SU-DHL-6 (cell line): ENCODE measurements at regions not wholly inside any gene's neighbourhood (a gene's known extent, or its start where the extent isn't known, plus 50 kb on each side); places are given as distances from the start of the nearest gene placed in this dataset.

Experiments
- H2AFZ ChIP-seq: fragments of 200-600 bp; sonication (generic); 2 replicates; pipeline ENCODE4 v1.6.1; 2014; ENCODE audit warnings: low read depth, mild to moderate bottlenecking, moderate library complexity, mixed read lengths, antibody characterized with exemption, low read length; ENCODE audit not compliant: severe bottlenecking
- H3F3A ChIP-seq: fragments of 200-600 bp; shearing (Covaris generic); 2 replicates; pipeline ENCODE4 v1.6.0; 2016; ENCODE audit warnings: antibody characterized with exemption, mild to moderate bottlenecking; ENCODE audit not compliant: insufficient read depth
- H3K27ac ChIP-seq: fragments of 200-600 bp; sonication (generic); 2 replicates; pipeline ENCODE4 v1.5.1; 2016; ENCODE audit warnings: low read depth, mild to moderate bottlenecking, low read length, moderate library complexity, mixed read lengths
- H3K27me3 ChIP-seq: fragments of 200-600 bp; sonication (generic), shearing (Covaris generic); 2 replicates; pipeline ENCODE4 v1.6.0; 2014; ENCODE audit warnings: mild to moderate bottlenecking, low read length
- H3K36me3 ChIP-seq: fragments of 200-600 bp; sonication (generic); 2 replicates; pipeline ENCODE4 v1.6.1; 2014; ENCODE audit warnings: mild to moderate bottlenecking, low read length, mixed read lengths
- H3K4me2 ChIP-seq: fragments of 300-600, 200-600 bp; shearing (Covaris generic), sonication (generic); 2 replicates; pipeline ENCODE4 v1.6.0; 2014; ENCODE audit warnings: low read length, low read depth, mild to moderate bottlenecking; ENCODE audit not compliant: poor library complexity, severe bottlenecking
- H3K4me3 ChIP-seq: fragments of 200-600 bp; sonication (generic); 2 replicates; pipeline ENCODE4 v1.5.1; 2014; ENCODE audit warnings: antibody characterized with exemption, low read length, mild to moderate bottlenecking, mixed read lengths; ENCODE audit not compliant: insufficient read depth, poor library complexity, severe bottlenecking
- H3K79me2 ChIP-seq: fragments of 200-600 bp; sonication (generic); 2 replicates; pipeline ENCODE4 v1.6.1; 2014; ENCODE audit warnings: mild to moderate bottlenecking, low read length, moderate library complexity; ENCODE audit not compliant: insufficient read depth
- H3K9ac ChIP-seq: fragments of 200-600 bp; sonication (generic); 2 replicates; pipeline ENCODE4 v1.7.0; 2014; ENCODE audit warnings: mild to moderate bottlenecking, low read length
- H3K9me2 ChIP-seq: fragments of 200-600 bp; sonication (generic); replicated peaks from 2 replicates; pipeline ENCODE4 v1.6.1; 2014; ENCODE audit warnings: low read length; ENCODE audit not compliant: insufficient read depth
- H3K9me3 ChIP-seq: fragments of 200-600 bp; sonication (generic); 2 replicates; pipeline ENCODE4 v1.6.1; 2014; ENCODE audit warnings: low read length, mixed read lengths; ENCODE audit not compliant: insufficient read depth
- H4K20me1 ChIP-seq: fragments of 200-600 bp; sonication (generic); 2 replicates; pipeline ENCODE4 v1.6.1; 2014; ENCODE audit warnings: low read depth, mild to moderate bottlenecking, antibody characterized with exemption, low read length, moderate library complexity, mixed read lengths
- EZH2phosphoT487 ChIP-seq: fragments of 200-600 bp; sonication (generic), shearing (Covaris generic); conservative IDR thresholded peaks from 2 replicates; pipeline ENCODE4 v1.6.1; 2018; ENCODE audit warnings: mild to moderate bottlenecking, antibody characterized with exemption, low read length, moderate library complexity, mixed read lengths
- TF ChIP-seq, protein P1 (sequence below): fragments of 200-600 bp; sonication (generic); IDR thresholded peaks from one replicate; pipeline ENCODE4 v1.5.1; 2017; ENCODE audit warnings: antibody characterized with exemption, mild to moderate bottlenecking, low read length, moderate library complexity; ENCODE audit not compliant: insufficient read depth, poor library complexity, severe bottlenecking

DNA sequence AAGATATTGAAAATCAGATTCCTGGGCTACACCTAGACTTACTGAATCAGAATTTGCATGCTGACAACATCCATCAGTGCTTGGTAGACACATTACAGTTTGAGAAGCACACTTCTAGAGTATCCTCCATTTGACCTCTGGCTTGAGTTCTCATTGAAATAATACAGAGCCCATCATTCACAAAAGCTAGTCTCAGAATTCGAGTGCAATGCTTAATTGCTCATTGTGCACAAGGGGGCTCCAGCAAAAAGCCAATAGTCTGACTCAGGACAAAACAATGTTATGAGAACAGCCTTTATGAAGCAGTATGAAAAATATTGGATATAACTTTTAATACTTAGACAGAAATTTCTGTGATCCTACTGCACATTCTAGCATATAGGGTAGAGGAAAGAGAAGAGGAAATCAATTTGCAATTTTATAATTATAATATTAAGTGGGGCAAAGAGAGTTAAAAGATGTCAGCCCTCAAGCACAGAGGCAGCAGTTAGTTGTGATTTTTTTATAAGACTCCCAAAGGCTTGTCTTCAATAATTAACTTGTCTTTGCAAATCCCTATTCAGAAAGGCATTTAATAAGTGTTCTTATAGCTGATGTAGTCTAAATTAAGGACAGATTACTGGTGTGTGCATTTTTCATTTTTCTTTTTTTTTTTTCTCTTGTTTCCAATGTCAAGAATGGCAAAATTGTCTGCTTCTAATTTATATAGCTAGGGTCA lies 105.8 kb upstream of the ANK3 start:
- Histone ChIP-seq H3K79me2 (no peaks in the 10 kb centered on the region), H2AFZ (no peak overlapping the region)

DNA sequence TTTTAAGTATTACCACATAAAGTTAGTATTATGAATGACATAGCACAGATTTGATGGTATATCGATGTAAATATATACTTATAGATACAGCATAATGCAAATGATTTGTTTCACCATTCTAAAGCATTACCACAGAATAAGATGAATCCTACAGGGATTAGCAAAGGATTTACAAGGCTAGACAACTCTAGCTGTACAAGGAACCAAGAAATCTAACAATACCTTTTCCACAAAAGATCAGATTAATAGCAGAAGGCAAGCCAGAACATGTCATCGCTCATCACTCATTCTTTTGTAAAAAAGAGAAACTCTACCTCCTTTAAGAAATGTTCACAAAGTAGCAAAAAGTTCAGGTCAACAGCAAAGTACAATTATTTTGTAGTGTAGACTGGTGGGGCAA lies 105.1 kb upstream of the ANK3 start:
- Histone ChIP-seq H3K36me3 (no peaks in the 10 kb centered on the region), H3K79me2 (no peaks in the 10 kb centered on the region), H3K4me2 (no peak overlapping the region), H3F3A (no peaks in the 10 kb centered on the region), H3K9me2 (no peaks in the 10 kb centered on the region), H3K27me3 (no peaks in the 10 kb centered on the region), H4K20me1 (no peaks in the 10 kb centered on the region), H3K4me3 (no peak overlapping the region), H3K27ac (no peak overlapping the region), H3K9me3 (no peaks in the 10 kb centered on the region), H2AFZ (no peak overlapping the region), H3K9ac (no peak overlapping the region)
- TF ChIP-seq EZH2phosphoT487, result no peak
- TF ChIP-seq, protein P1, sequence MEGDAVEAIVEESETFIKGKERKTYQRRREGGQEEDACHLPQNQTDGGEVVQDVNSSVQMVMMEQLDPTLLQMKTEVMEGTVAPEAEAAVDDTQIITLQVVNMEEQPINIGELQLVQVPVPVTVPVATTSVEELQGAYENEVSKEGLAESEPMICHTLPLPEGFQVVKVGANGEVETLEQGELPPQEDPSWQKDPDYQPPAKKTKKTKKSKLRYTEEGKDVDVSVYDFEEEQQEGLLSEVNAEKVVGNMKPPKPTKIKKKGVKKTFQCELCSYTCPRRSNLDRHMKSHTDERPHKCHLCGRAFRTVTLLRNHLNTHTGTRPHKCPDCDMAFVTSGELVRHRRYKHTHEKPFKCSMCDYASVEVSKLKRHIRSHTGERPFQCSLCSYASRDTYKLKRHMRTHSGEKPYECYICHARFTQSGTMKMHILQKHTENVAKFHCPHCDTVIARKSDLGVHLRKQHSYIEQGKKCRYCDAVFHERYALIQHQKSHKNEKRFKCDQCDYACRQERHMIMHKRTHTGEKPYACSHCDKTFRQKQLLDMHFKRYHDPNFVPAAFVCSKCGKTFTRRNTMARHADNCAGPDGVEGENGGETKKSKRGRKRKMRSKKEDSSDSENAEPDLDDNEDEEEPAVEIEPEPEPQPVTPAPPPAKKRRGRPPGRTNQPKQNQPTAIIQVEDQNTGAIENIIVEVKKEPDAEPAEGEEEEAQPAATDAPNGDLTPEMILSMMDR, result no peak

More for the DNA sequence above, 105.8 kb upstream of the ANK3 start:
- no peak overlapping the region for H3K27ac ChIP-seq
- TF ChIP-seq, protein P1, result no peak
- no peak for TF ChIP-seq EZH2phosphoT487
- no peaks in the 10 kb centered on the region for H3K9me3 ChIP-seq
- H3K4me3 ChIP-seq, result no peak overlapping the region
- no peaks in the 10 kb centered on the region for H3K36me3 ChIP-seq
- no peak overlapping the region for H3K9ac ChIP-seq
- no peaks in the 10 kb centered on the region for H3K27me3 ChIP-seq
- H3F3A ChIP-seq, result no peaks in the 10 kb centered on the region
- H3K9me2 ChIP-seq, result no peaks in the 10 kb centered on the region
- no peak overlapping the region for H3K4me2 ChIP-seq
- no peaks in the 10 kb centered on the region for H4K20me1 ChIP-seq

DNA sequence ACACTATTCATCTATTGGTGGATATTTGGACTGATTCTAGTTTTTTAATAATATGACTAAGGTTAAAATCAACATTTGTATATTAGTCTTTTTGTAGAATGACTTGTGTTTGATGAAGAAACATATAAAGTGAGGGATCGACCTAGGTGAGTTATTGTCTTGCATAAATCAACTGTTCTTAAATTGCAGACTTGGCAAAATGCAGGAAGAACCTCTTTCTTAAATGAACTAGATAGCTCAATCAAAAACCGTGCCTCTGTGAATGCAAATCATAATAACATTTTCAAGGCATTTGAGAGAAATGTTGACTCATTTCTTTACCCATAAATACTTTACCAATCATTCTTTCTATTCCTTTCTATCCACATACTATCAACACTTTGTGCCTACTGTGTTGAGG lies 101.5 kb upstream of the ANK3 start:
- no peaks in the 10 kb centered on the region for H3K27me3 ChIP-seq
- H3F3A ChIP-seq, result no peaks in the 10 kb centered on the region
- TF ChIP-seq EZH2phosphoT487, result no peak
- TF ChIP-seq, protein P1, result no peak
- no peaks in the 10 kb centered on the region for H4K20me1 ChIP-seq
- H3K9me2 ChIP-seq, result no peaks in the 10 kb centered on the region
- no peak overlapping the region for H3K9ac ChIP-seq
- no peak overlapping the region for H3K4me3 ChIP-seq
- H3K4me2 ChIP-seq, result no peak overlapping the region
- H3K36me3 ChIP-seq, result no peaks in the 10 kb centered on the region
- H3K9me3 ChIP-seq, result no peaks in the 10 kb centered on the region
- H3K79me2 ChIP-seq, result no peaks in the 10 kb centered on the region
- no peak overlapping the region for H2AFZ ChIP-seq
- no peak overlapping the region for H3K27ac ChIP-seq
